Mesenchymal stem cell (in vitro differentiated cells and primary cell): ENCODE measurements at regions not wholly inside any gene's neighbourhood (a gene's known extent, or its start where the extent isn't known, plus 50 kb on each side); places are given as distances from the start of the nearest gene placed in this dataset.

Experiments used
- DNase-seq: peaks from one replicate; pipeline ENCODE4 v3.0.0-alpha.2; 2013
- H2AFZ ChIP-seq: one replicate; pipeline ENCODE4 v1.6.1; 2013; ENCODE audit warnings: low read depth, mild to moderate bottlenecking, control low read depth, inconsistent platforms, low read length, moderate library complexity
- H2AK5ac ChIP-seq: 2 replicates; pipeline ENCODE4 v1.6.1; 2013; ENCODE audit warnings: low read length, moderate library complexity, mild to moderate bottlenecking, inconsistent platforms; ENCODE audit not compliant: severe bottlenecking
- H2BK120ac ChIP-seq: one replicate; pipeline ENCODE4 v1.6.1; 2013; ENCODE audit warnings: low read depth, mild to moderate bottlenecking, inconsistent platforms, low read length, moderate library complexity
- H2BK12ac ChIP-seq, 2 experiments: one replicate each; pipeline ENCODE4 v1.6.1; 2013; ENCODE audit warnings: inconsistent platforms in 2 of 2, low read length in 2 of 2, mild to moderate bottlenecking in 2 of 2, moderate library complexity in 2 of 2, control low read depth in 1 of 2
- H2BK15ac ChIP-seq: one replicate; pipeline ENCODE4 v1.6.1; 2013; ENCODE audit warnings: mild to moderate bottlenecking, low read depth, inconsistent platforms; ENCODE audit not compliant: poor library complexity, severe bottlenecking
- H2BK5ac ChIP-seq: 2 replicates; pipeline ENCODE4 v1.6.1; 2013; ENCODE audit warnings: low read depth, mild to moderate bottlenecking, low read length, control low read depth, inconsistent platforms; ENCODE audit not compliant: poor library complexity, severe bottlenecking
- H3K14ac ChIP-seq, 2 experiments: one replicate each; pipeline ENCODE4 v1.6.1; 2013; ENCODE audit warnings: inconsistent platforms in 2 of 2, low read length in 2 of 2, control low read depth in 1 of 2, mild to moderate bottlenecking in 1 of 2, moderate library complexity in 1 of 2
- H3K18ac ChIP-seq, 2 experiments: one replicate each; pipeline ENCODE4 v1.6.1; 2013; ENCODE audit warnings: inconsistent platforms in 2 of 2, low read length in 2 of 2, control low read depth in 1 of 2, low read depth in 1 of 2, mild to moderate bottlenecking in 1 of 2
- H3K23ac ChIP-seq, 2 experiments: one replicate each; pipeline ENCODE4 v1.6.1; 2013; ENCODE audit warnings: inconsistent platforms in 2 of 2, low read length in 2 of 2, mild to moderate bottlenecking in 2 of 2, moderate library complexity in 2 of 2, control low read depth in 1 of 2
- H3K27ac ChIP-seq: 2 replicates; pipeline ENCODE4 v1.5.1; 2013; ENCODE audit warnings: mild to moderate bottlenecking, moderate library complexity, low read length, control low read depth, inconsistent platforms; ENCODE audit not compliant: poor library complexity, severe bottlenecking
- H3K27me3 ChIP-seq, 2 experiments: 2 replicates each; pipeline versions ENCODE4 v1.6.1 to v1.7.0; 2013; ENCODE audit warnings: low read length in 2 of 2, mild to moderate bottlenecking in 2 of 2, moderate library complexity in 2 of 2, control low read depth in 1 of 2, inconsistent platforms in 1 of 2; ENCODE audit not compliant: control insufficient read depth in 1 of 2, insufficient read depth in 1 of 2
- H3K36me3 ChIP-seq, 2 experiments: 2 replicates each; pipeline versions ENCODE4 v1.6.1 to v1.7.0; 2013; ENCODE audit warnings: low read length in 2 of 2, control low read depth in 1 of 2, inconsistent platforms in 1 of 2, low read depth in 1 of 2, mild to moderate bottlenecking in 1 of 2; ENCODE audit not compliant: insufficient read depth in 2 of 2, control insufficient read depth in 1 of 2
- H3K4ac ChIP-seq, 2 experiments: one replicate each; pipeline ENCODE4 v1.6.1; 2013; ENCODE audit warnings: inconsistent platforms in 2 of 2, low read length in 2 of 2, mild to moderate bottlenecking in 2 of 2, moderate library complexity in 2 of 2, control low read depth in 1 of 2, low read depth in 1 of 2
- H3K4me1 ChIP-seq: 2 replicates; pipeline ENCODE4 v1.6.1; 2013; ENCODE audit warnings: low read depth, low read length, control low read depth; ENCODE audit not compliant: control insufficient read depth, insufficient read depth
- H3K4me2 ChIP-seq: 2 replicates; pipeline ENCODE4 v1.6.1; 2013; ENCODE audit warnings: low read length, mild to moderate bottlenecking, inconsistent platforms; ENCODE audit not compliant: poor library complexity, severe bottlenecking
- H3K4me3 ChIP-seq, 2 experiments: 2 replicates each; pipeline versions ENCODE4 v1.5.1 to v1.7.0; 2013; ENCODE audit warnings: low read length in 2 of 2, mild to moderate bottlenecking in 2 of 2, control low read depth in 1 of 2, low read depth in 1 of 2; ENCODE audit not compliant: insufficient read depth in 1 of 2
- H3K79me1 ChIP-seq: replicated peaks from 2 replicates; pipeline ENCODE4 v1.6.1; 2013; ENCODE audit warnings: mild to moderate bottlenecking, control low read depth, low read length, inconsistent platforms; ENCODE audit not compliant: poor library complexity, severe bottlenecking
- H3K9ac ChIP-seq: 2 replicates; pipeline ENCODE4 v1.7.0; 2013; ENCODE audit warnings: mild to moderate bottlenecking, low read length, moderate library complexity
- H3K9me3 ChIP-seq: 2 replicates; pipeline ENCODE4 v1.7.0; 2013; ENCODE audit warnings: mild to moderate bottlenecking, low read length; ENCODE audit not compliant: control insufficient read depth
- H4K8ac ChIP-seq: one replicate; pipeline ENCODE4 v1.6.1; 2013; ENCODE audit warnings: inconsistent platforms, mild to moderate bottlenecking, low read length, moderate library complexity
- H4K91ac ChIP-seq: one replicate; pipeline ENCODE4 v1.6.1; 2013; ENCODE audit warnings: mild to moderate bottlenecking, low read length, inconsistent platforms
- WGBS: methylation state at CpG from one replicate; pipeline ENCODE4 v1.1.7; 2013; ENCODE audit warnings: mixed read lengths; 5-methylcytosine and 5-hydroxymethylcytosine counted together

- Histone ChIP-seq H3K36me3 (no peaks in the 10 kb centered on the region), H3K27me3 (peaks cover 0 to 5% of the 10 kb centered on the region in 2 experiments), H4K8ac (no peak overlapping the region), H2AK5ac (no peak overlapping the region), H2BK120ac (no peak overlapping the region), H4K91ac (no peak overlapping the region), H3K4me1 (no peaks in the 10 kb centered on the region), H3K9me3 (no peaks in the 10 kb centered on the region), H3K4me3 (no peak overlapping the region), H3K23ac (no peak overlapping the region), H2BK5ac (no peak overlapping the region), H3K4ac (no peak overlapping the region), H2BK15ac (no peak overlapping the region), H3K79me1 (no peaks in the 10 kb centered on the region), H3K4me2 (no peak overlapping the region), H3K18ac (no peak overlapping the region), H2AFZ (no peak overlapping the region), H3K14ac (no peak overlapping the region), H3K27ac (no peak overlapping the region), H2BK12ac (no peak overlapping the region), H3K9ac (no peak overlapping the region)
- no peak for DNase-seq
- 83% methylated on average over 3 of the region's 3 CpGs for WGBS
Measured at GRCh38 chr19:30856376-30856775, 484.2 kb downstream of the ZNF536 start.

DNA sequence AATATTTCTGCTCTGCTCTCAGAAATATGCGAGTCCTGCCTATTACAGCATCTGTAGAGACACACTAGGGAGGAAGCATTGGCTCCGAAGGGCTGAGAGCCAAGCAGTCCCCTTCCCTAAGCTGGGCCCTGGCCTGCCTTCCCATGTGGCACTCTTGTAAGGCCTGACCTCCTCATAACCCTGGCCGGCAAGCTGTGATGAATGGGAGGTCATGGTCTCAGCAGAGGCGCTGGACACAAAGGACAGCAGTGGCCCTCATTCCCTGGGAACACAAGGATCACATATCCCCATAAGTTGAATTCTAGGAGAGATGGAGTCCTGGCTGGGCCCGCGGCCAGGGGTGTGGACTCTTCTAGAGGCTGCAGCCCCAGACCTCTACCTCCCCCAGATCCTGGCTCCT, 483.3 kb downstream of the ZNF536 start:
- DNase-seq: no peak
- Histone ChIP-seq H2BK120ac (no peak overlapping the region), H3K27me3 (peaks cover 0 to 4% of the 10 kb centered on the region in 2 experiments)

GRCh38 chr19:30854661-30855060, 482.5 kb downstream of the ZNF536 start:
- no peak overlapping the region for H4K91ac ChIP-seq

More for the DNA sequence above, 483.3 kb downstream of the ZNF536 start:
- Histone ChIP-seq H3K79me1 (no peaks in the 10 kb centered on the region), H3K18ac (no peak overlapping the region), H4K91ac (no peak overlapping the region), H2AFZ (no peak overlapping the region), H3K23ac (no peak overlapping the region), H3K4me1 (no peaks in the 10 kb centered on the region), H3K9ac (no peak overlapping the region), H4K8ac (no peak overlapping the region), H2AK5ac (no peak overlapping the region), H3K27ac (no peak overlapping the region), H2BK5ac (no peak overlapping the region), H3K4me3 (no peak overlapping the region), H2BK12ac (no peak overlapping the region), H3K36me3 (no peaks in the 10 kb centered on the region), H3K9me3 (no peaks in the 10 kb centered on the region), H3K4ac (no peak overlapping the region), H3K4me2 (no peak overlapping the region), H3K14ac (no peak overlapping the region), H2BK15ac (no peak overlapping the region)
- WGBS: 50% methylated on average over 4 of the region's 6 CpGs

GRCh38 chr19:30854207-30854606, 482.0 kb downstream of the ZNF536 start:
- Histone ChIP-seq H3K27me3 (no peaks in the 10 kb centered on the region), H3K18ac (no peak overlapping the region), H3K4ac (no peak overlapping the region), H3K23ac (no peak overlapping the region), H3K79me1 (no peaks in the 10 kb centered on the region), H3K36me3 (no peaks in the 10 kb centered on the region), H4K8ac (no peak overlapping the region), H3K9ac (no peak overlapping the region), H2BK5ac (no peak overlapping the region), H3K4me1 (no peaks in the 10 kb centered on the region), H2BK12ac (no peak overlapping the region), H3K4me3 (no peak overlapping the region), H2BK120ac (no peak overlapping the region), H3K4me2 (no peak overlapping the region), H3K14ac (no peak overlapping the region), H3K27ac (no peak overlapping the region), H3K9me3 (no peaks in the 10 kb centered on the region), H2AFZ (no peak overlapping the region), H2AK5ac (no peak overlapping the region), H2BK15ac (no peak overlapping the region), H4K91ac (no peak overlapping the region)
- WGBS: 100% methylated on average over 1 of the region's 1 CpG
- no peak for DNase-seq

More at GRCh38 chr19:30854661-30855060, 482.5 kb downstream of the ZNF536 start:
- Histone ChIP-seq H3K79me1 (no peaks in the 10 kb centered on the region), H2AK5ac (no peak overlapping the region), H2BK120ac (no peak overlapping the region), H3K9me3 (no peaks in the 10 kb centered on the region), H3K23ac (no peak overlapping the region), H2BK5ac (no peak overlapping the region), H3K36me3 (no peaks in the 10 kb centered on the region), H3K18ac (no peak overlapping the region), H3K4me1 (no peaks in the 10 kb centered on the region), H2AFZ (no peak overlapping the region), H3K4me3 (no peak overlapping the region), H3K9ac (no peak overlapping the region), H3K27ac (no peak overlapping the region), H3K14ac (no peak overlapping the region), H4K8ac (no peak overlapping the region), H2BK15ac (no peak overlapping the region), H3K4ac (no peak overlapping the region), H2BK12ac (no peak overlapping the region), H3K4me2 (no peak overlapping the region), H3K27me3 (peaks cover 0 to 2% of the 10 kb centered on the region in 2 experiments)
- DNase-seq: no peak
- 89% methylated on average over 4 of the region's 4 CpGs for WGBS
